Ascending aorta (tissue), 2 donors: ENCODE measurements at regions not wholly inside any gene's neighbourhood (a gene's known extent, or its start where the extent isn't known, plus 50 kb on each side); places are given as distances from the start of the nearest gene placed in this dataset.
"Not testable (repeated sequence)": the region's sequence is repeated elsewhere in the genome, so short reads cannot be mapped to it uniquely, and the experiment has no call there.

Source experiments
- DNase-seq, 2 donors: peaks; one replicate each; pipeline ENCODE4 v3.0.0-alpha.2; 2019; ENCODE audit warnings: low spot score in 2 of 2
- H3K27ac ChIP-seq, 2 donors: fragments of 200-600 bp; sonication (generic); one replicate each; pipeline ENCODE4 v1.5.1; 2016 to 2017; ENCODE audit warnings: mild to moderate bottlenecking in 1 of 2
- H3K27me3 ChIP-seq: fragments of 200-600 bp; sonication (generic); one replicate; pipeline ENCODE4 v1.5.1; 2017
- H3K36me3 ChIP-seq, 2 donors: fragments of 200-600 bp; sonication (generic); one replicate each; pipeline ENCODE4 v1.5.1; 2016
- H3K4me1 ChIP-seq, 2 donors: fragments of 200-600 bp; sonication (generic); one replicate each; pipeline ENCODE4 v1.5.1; 2016 to 2017; ENCODE audit warnings: mild to moderate bottlenecking in 1 of 2
- H3K4me3 ChIP-seq, 2 donors: fragments of 200-600 bp; sonication (generic); one replicate each; pipeline ENCODE4 v1.5.1; 2016 to 2017; ENCODE audit warnings: mild to moderate bottlenecking in 1 of 2
- H3K9me3 ChIP-seq, 2 donors: fragments of 200-600 bp; sonication (generic); one replicate each; pipeline ENCODE4 v1.5.1; 2016
- CTCF ChIP-seq, 3 experiments: fragments of 200-600 bp in 2 of 3; fragments of 450-650 bp in 1 of 3; sonication (generic) in 2 of 3; IDR thresholded peaks; one replicate each; pipeline ENCODE4 v1.5.1; 2016 to 2019; ENCODE audit warnings: antibody characterized with exemption in 3 of 3, mild to moderate bottlenecking in 1 of 3, moderate library complexity in 1 of 3
- intact Hi-C: fragments of 100-400 bp; cut with DNase I; formaldehyde crosslinking; loops from one replicate; pipeline ENCODE4 v1.15.1; 2023

- Histone ChIP-seq H3K27me3 (no peaks in the 10 kb centered on the region), H3K9me3 (no peaks in the 10 kb centered on the region), H3K4me1 (no peaks in the 10 kb centered on the region), H3K4me3 (no peak overlapping the region), H3K36me3 (no peaks in the 10 kb centered on the region), H3K27ac (no peak overlapping the region)
- no peak for TF ChIP-seq CTCF (IDR thresholded peaks at IDR 0.05)
- no peak for DNase-seq
- intact Hi-C loops: no loop called here
These were observed 283.6 kb downstream of the QKI start for GRCh38 chr6:163698086-163698485.

- intact Hi-C loops, H3K36me3 ChIP-seq, DNase-seq: not testable (repeated sequence)
These were observed 281.8 kb downstream of the QKI start for GRCh38 chr6:163696311-163696710.

GRCh38 chr6:163695414-163695864 is 280.9 kb downstream of the QKI start:
- H3K9me3 ChIP-seq: no peaks in the 10 kb centered on the region
- H3K4me3 ChIP-seq: no peak overlapping the region
- no peak overlapping the region for H3K27ac ChIP-seq
- H3K36me3 ChIP-seq: no peaks in the 10 kb centered on the region
- H3K4me1 ChIP-seq: no peaks in the 10 kb centered on the region
- no peak for TF ChIP-seq CTCF (IDR thresholded peaks at IDR 0.05)
- H3K27me3 ChIP-seq: no peaks in the 10 kb centered on the region
- intact Hi-C loops: no loop called here
- DNase-seq: no peak

More at GRCh38 chr6:163696311-163696710, 281.8 kb downstream of the QKI start:
- not testable (repeated sequence) for H3K4me3 ChIP-seq, H3K27ac ChIP-seq, H3K27me3 ChIP-seq, H3K4me1 ChIP-seq, H3K9me3 ChIP-seq

GRCh38 chr6:163694988-163695398 is 280.5 kb downstream of the QKI start:
- no peak for TF ChIP-seq CTCF (IDR thresholded peaks at IDR 0.05)
- no peak overlapping the region for H3K27ac ChIP-seq
- no peaks in the 10 kb centered on the region for H3K4me1 ChIP-seq
- no peak overlapping the region for H3K4me3 ChIP-seq
- DNase-seq: no peak
- no peaks in the 10 kb centered on the region for H3K9me3 ChIP-seq
- intact Hi-C loops: no loop called here
- H3K27me3 ChIP-seq: no peaks in the 10 kb centered on the region
- H3K36me3 ChIP-seq: no peaks in the 10 kb centered on the region

- H3K36me3 ChIP-seq: no peaks in the 10 kb centered on the region
- H3K9me3 ChIP-seq: no peaks in the 10 kb centered on the region
- TF ChIP-seq CTCF (IDR thresholded peaks at IDR 0.05): no peak
- no peak overlapping the region for H3K27ac ChIP-seq
- no peak overlapping the region for H3K4me3 ChIP-seq
- DNase-seq: no peak
- H3K27me3 ChIP-seq: no peaks in the 10 kb centered on the region
- intact Hi-C loops: no loop called here
- no peaks in the 10 kb centered on the region for H3K4me1 ChIP-seq
These were observed 279.6 kb downstream of the QKI start for GRCh38 chr6:163694072-163694471.

- intact Hi-C loops: no loop called here
- H3K27ac ChIP-seq: no peak overlapping the region
- no peaks in the 10 kb centered on the region for H3K4me1 ChIP-seq
- no peaks in the 10 kb centered on the region for H3K27me3 ChIP-seq
- H3K36me3 ChIP-seq: no peaks in the 10 kb centered on the region
- no peak for TF ChIP-seq CTCF (IDR thresholded peaks at IDR 0.05)
- no peaks in the 10 kb centered on the region for H3K9me3 ChIP-seq
- H3K4me3 ChIP-seq: no peak overlapping the region
- DNase-seq: no peak
These were observed 276.5 kb downstream of the QKI start for GRCh38 chr6:163691049-163691448.
